ENCODE measurements at regions not wholly inside any gene's neighbourhood (a gene's known extent, or its start where the extent isn't known, plus 50 kb on each side); places are given as distances from the start of the nearest gene placed in this dataset.

GRCh38 chr17:77089124-77089490 lies 51.7 kb upstream of the SEC14L1 start:
- TF ChIP-seq CTCF (IDR thresholded peaks at IDR 0.05; ENCODE audit: insufficient read depth, low read length), result no peak
- no peak for TF ChIP-seq POLR2AphosphoS5 (IDR thresholded peaks at IDR 0.05; ENCODE audit: low read depth)
- TF ChIP-seq REST (IDR thresholded peaks at IDR 0.05; ENCODE audit: insufficient replicate concordance, low read depth), result no peak

All from HL-60 (cell line).